Femur (tissue), 1 donor: ENCODE measurements at regions not wholly inside any gene's neighbourhood (a gene's known extent, or its start where the extent isn't known, plus 50 kb on each side); places are given as distances from the start of the nearest gene placed in this dataset.

ENCODE experiments used
- DNase-seq: peaks from one replicate; pipeline ENCODE4 v3.0.0-alpha.2; 2017

DNA sequence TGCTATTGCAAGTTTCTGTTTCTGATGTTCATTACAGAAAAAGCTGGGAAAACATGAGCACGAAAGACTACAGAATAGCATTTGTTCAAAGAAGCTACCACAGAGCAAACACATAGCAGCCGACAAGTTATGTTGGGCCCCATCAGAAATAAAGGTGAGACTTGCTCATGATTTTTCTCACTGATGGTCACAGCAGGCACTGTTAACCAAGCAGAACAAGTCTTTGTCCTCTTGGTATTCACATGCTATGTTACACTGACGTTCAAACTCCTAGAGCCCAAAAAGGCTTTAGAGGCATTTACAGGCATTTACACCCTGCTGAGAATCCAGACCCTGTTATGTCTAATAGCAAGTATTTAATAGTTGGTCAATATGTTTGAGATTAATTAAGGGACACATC is 235.0 kb upstream of the HNMT start:
- no peak for DNase-seq

DNA sequence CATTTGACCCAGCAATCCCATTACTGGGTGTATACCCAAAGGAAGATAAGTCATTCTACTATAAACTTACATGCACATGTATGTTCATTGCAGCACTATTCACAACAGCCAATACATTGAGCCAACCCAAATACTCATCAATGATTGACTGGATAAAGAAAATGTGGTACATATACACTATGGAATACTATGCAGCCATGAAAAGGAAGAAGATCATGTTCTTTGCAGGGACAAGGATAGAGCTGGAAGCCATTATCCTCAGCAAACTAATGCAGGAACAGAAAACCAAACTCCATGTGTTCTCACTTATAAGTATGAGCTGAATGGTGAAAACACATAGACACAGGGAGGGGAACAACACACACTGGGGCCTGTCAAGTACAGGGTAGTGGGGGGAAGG is 226.7 kb upstream of the HNMT start:
- no peak for DNase-seq

DNA sequence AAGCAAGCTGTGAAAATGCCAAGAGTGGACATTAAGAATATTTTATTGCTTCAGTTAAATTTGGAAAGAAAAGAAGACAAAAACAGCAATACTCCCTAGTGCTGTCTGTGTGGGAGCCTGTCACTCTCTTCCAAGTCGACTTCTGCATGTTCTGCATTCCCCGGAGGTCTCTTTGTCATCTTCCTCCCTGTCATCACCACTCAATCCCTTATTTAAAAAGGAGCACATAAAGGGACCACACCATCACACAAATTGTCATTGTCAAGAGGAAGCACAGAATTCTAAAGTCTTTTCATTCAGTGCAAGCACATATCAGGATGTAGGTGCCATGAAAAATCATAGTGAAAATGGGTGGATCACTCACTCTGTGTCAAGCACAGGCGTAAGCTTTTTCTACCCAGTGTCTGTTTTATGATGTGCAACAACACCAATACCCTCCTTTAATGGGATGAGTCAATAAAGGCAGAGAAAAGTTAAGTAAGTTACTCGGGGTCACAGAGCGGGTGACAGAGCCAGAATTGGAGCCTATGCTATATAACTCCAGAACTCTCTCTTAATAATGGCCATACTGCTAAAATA is 222.4 kb upstream of the HNMT start:
- DNase-seq: no peak

DNA sequence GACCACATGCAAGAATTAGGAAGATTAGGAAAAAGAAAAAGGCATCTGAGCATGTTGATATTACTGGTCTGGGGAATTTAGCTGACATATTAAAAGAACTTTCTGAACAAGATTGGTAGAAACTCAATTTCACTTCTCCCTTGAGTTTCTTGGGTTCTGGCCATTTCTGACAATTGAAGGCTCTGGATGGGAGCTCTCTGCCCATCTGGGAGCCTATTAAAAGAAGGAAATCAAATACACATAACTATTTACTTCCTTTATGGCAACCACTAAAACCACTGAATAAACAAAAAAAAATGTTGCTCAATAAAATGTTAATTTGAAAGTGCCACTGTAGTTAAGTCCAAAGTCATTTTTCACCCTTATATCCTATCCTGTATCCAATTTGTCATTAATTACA is 216.8 kb upstream of the HNMT start:
- no peak for DNase-seq

DNA sequence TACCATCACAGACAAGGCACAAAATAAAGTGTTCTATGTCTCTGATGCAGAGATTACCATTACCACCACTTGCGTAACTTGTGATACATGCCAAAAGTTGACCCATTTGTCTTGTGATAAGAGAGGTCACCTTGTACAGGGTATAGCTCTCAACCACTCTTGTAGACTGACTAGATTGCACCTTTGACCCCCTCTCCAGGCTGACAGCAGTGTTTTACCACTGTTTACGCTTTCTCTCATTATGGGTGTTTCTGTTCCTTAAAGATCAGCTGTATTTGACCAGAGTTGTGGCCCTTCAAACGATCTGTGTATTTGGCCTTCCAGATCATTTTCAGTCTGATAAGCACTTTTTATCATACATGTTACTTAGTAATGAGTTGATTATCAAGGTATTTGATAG is 215.7 kb upstream of the HNMT start:
- DNase-seq: no peak

DNA sequence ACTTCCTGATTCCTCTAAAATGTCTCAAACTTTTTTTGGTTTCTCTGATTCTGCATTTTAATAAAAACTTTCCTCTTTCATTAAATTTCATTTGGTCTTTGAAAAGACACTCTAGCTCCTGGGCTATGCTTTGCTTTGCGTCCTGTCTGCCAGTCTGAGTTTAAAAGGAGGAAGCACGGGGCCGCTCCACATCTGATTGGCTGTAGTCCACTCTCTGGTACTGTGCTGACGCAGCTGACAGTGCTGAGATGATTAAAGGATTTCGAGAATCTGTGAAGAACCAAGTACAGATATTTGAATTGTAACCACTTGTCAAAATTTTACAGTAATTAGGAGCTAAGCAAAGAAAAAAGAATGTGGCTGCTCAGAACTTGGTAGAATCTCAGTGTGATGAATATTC is 199.6 kb upstream of the HNMT start:
- DNase-seq: no peak

DNA sequence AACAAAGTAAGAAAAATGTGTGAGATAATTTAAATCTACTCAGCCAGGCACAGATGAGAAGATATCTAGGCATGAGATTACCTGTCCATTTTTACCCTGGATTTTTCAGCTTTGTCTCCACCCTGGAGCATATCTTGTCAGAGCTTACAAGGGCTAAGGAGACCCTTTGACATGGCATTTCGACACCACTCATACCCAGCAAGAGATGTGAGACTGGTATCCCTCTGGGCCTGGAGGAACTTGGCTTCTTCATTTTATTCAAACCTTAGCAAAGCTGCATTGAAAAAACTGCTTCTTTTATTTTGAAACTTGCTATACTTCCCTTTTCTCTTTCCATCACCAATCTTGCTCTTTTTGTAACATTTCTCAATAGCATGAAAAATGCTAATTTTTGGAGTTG is 194.9 kb upstream of the HNMT start:
- DNase-seq: no peak

DNA sequence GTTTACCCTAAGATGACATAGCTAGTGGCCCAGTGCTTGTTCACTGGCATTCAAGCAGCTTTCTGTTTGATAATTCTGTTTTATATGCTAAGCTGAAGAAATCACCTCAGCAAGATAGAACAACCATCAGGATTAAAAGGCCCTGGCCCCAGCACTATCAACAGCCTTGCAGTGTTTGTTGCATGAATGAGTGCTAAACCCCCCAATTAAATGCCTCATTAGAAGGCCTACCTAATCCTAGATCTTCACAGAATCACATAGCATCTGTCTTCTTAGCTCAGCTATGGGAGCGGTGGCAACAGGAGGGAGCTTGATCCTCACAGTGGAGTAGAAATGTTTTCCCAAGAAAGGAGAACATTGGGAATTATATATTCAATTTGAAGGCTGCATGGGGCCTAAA is 194.1 kb upstream of the HNMT start:
- DNase-seq: no peak

DNA sequence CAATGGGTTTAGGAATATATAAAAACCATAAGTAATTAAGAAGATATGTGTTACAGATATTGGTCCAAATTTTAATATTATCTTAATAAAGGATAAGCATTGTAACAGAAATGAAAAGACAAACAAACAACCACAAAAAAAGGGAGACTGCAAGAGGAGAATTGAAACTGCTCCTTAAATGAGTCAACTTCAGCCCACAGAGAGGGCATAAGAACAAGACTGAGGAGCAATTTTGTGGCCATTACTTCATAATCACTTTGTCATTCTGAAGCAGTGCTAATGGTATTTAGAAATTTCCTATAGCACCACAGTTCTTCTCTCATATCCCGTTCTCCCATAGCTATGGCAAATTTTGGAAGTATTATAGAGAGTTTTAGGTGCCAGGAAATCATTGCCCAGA is 193.2 kb upstream of the HNMT start:
- no peak for DNase-seq

DNA sequence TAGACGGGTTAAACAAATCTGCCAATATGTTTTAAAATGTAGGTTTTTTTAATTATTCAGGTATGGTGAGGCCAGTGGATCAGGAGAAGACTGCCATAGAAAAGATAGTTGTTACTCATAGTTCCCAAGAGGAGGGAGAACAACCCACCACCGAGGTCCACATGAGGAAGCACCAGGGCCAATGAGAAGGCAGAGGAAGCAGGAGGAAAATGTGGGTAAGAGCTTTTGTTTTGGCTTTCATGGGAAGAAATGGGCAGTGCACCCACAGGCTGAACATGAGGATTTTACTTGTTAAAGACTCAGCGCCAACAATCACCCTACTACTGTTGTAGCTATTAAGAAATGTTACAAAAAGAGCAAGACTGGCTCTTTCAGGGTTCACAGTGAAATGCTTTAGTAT is 191.8 kb upstream of the HNMT start:
- no peak for DNase-seq

DNA sequence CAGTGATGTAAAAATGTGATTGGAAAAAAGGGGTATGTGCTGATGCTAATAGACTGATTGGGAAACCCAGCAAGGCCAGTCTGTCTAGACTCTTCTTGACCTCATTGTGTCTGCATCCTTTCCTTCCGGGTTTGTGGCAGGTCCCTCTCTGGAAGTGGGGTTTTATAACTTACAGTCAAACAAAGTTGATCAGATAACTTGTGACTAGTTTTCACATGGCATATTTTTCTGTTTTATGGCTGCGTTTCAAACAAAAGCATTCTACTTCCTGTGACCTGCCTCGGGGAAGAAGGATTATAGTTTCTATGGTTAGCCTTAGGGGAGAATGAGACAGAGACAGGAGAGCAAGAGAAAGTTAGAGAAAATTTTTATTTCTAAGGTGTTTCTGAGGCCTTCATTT is 188.7 kb upstream of the HNMT start:
- DNase-seq: no peak

DNA sequence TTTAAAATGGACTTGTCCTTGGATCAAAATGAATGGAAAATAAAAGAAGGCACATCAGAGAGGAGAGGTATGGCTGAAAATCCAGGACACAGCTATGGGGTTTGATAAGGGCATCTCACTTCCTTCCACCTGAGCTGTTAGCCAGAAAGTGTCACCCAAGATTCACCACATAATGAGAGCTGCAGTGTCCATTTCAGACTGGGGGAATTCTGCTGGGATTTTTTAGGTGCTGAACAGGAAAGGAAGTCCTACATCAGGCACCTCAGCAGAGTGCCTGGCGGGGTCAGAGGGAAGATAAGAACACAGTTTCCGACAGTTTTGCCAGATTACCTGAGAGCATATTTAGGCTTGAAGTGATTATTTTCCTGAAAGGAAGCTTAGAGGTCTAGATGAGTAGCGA is 187.6 kb upstream of the HNMT start:
- no peak for DNase-seq

DNA sequence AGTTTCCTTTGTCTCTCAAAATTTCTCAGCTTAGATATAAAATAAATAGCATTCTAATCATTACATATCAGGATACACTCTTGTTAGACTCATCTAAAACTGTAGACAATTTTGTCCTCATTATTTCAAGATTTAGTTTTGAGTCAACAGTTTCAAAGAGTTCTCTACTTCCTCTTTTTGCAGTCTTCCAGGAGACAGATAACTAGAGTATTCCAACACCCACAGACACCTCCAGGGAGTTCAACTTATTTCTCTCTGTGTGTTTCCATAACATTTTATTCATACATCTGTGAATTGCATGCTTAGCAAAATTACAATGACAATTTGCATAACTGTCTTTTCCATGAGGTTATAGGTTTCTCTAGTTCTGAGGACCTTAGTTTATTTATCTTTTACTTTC is 166.6 kb upstream of the HNMT start:
- DNase-seq: no peak

DNA sequence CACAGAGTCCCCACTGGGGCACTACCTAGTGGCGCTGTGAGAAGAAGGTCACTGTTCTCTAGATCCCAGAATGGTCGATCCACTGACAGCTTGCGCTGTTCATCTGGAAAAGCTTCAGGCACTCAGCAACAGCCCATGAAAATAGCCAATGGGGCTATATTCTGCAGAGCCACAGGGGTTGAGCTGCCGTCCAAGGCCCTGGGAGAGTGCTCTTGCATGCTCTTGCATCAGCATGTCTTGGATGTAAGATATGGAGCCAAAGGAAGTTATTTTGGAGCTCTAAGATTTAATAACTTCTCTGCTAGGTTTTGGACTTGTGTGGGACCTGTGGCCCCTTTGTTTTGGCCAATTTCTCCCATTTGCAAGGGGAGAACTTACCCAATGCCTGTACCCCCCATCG is 164.7 kb upstream of the HNMT start:
- DNase-seq: no peak

DNA sequence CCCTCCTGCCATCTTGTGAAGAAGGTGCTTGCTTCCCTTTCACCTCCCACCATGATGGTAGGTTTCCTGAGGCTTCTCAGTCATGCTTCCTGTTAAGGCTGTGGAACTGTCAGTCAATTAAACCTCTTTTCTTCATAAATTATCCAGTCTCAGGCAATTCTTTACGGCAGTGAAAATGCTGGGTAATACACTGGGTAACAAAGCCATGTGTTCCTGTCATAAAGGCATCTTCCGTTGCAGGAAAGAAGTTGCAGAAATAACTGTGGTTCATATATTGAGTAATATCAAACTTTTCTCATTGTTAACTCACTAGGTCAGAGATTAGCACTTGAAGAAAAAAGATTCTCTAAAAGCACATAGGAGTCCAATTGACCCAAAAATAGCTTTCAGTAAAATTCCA is 163.9 kb upstream of the HNMT start:
- no peak for DNase-seq

DNA sequence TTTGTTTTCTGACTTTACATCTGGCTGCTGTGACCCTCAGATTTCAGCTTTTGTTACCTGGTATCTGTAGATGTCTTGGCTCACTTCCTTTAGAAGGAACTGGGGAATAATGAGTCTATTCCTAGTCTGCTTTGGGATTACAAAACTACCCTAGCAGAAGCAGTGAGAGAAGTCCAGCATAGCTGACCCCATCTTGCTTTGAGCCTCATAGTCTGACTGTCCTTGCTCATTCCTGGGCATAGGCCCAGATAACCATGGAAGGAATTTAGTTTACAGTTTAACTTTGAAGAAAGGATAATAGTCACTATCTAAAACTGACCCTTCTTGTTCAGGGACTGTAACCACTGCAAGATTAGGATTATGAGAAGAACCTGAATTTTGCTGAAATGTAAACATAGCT is 163.0 kb upstream of the HNMT start:
- DNase-seq: no peak

DNA sequence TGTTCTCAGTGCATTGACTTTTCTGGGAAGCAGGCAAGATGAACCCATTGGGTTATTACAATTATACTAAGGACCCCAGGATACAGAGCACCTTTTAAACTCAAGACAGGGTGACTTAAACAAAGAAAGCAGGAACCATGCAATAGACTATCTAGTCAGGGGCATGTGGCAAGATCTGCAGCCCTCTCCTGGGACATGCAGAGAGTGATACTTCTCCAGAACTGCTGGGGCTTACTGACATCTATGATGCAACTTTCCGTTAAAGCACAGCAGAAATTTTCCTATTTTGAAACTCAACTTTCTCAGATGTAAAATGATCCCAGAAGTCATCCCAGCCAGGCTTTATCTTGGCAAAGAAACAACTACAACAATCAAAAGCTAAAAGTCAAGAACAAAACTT is 162.2 kb upstream of the HNMT start:
- no peak for DNase-seq

DNA sequence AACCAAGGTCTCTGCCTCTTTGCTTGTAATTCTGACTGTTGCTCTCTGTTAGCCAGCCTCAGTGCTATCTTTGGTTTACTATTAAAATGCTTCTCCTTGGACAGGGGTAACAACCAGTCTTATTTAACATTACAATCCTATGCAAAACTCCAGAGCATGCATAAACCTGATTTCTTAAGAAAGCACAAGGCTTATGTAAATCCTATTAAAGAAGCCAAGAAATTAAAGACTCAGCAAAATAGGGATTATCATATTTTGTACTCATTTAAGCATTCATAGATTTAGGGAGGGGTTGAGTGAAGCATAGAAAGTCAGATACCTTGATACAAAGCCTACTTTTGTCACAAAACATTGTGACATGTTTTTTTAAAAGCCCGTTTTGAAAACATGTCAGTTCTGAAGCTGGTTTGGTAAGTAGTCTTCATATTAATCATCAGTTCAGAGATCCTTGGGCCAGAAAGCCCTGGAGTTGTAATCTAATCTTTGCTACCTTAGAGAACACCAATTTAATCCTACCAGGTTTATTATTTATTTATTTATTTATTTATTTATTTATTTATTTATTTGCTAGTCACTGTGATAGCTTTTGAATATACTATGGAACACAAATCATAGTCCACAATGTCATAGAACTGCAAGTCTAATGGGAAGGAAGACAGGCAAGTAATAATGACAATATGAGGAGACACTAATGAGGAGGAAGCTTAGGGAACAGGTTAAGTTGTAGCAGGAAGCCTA is 158.0 kb upstream of the HNMT start:
- no peak for DNase-seq

DNA sequence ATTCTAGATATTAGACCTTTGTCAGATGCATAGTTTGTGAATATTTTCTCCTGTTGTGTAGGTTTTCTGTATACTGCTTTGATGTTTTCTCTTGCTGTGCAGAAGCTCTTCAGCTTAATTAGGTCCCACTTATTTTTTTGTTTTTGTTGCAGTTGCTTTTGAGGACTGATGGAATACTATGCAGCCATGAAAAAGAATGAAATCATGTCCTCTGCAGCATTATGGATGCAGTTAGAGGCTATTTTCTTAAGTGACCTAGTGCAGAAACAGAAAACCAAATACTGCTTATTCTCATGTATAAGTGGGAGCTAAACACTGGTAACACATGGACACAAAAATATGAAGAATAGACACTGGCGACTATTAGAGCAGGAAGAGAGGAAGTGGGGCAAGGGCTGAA is 155.0 kb upstream of the HNMT start:
- DNase-seq: no peak

DNA sequence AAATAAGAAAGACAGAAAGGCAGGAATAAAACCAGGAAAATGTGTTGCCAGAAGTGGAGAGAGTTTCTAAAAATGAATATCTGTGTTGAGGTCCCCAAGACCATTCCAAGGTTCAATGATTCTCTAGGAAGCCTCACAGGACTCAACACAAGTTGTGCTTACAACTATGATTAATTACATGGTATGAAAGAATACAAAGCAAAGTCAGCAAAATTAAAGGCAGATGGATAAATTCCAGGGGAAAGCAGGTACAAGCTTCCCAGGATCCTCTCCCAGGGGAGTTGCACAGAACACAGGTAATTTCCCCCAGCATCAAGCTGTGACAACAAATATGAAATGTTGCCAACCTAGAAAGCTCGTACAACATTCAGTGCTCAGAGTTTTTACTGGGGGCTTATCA is 154.4 kb upstream of the HNMT start:
- no peak for DNase-seq

DNA sequence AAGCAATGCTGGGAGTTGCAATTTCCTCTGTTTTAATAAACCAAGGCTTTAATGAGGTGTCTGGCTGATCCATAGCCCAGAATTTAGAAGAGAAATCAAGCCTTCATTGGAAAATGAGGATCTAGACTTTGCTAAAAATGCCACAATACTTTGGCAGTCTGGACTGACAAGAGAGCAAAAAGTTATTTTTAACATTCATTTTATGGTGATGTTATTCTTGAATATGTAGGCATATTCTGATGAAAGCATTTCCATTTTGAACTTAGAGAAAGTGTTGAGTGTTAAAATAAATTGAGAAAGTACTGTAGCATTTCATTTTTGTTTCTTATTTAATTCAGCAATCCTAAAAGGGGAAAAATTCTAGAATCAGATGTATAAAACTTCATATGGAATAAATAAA is 151.8 kb upstream of the HNMT start:
- DNase-seq: no peak

DNA sequence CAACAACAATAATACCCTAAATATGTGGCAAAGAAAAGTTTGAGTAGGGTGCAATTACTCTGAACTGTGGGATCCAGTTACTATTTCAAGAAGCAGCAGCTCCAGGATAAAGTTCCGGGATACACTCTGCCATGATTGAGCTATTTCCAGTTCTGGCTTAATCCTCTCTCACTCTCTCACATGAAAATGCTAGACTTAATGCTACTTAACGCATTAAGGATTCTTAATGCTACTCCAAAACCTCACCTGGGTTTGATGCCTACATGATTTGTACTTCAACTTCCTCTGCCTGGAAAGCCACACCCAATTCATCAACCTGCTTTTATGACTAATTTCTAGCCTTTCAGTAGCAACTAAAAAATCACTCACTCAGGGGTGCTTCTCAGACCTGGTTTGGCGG is 151.1 kb upstream of the HNMT start:
- DNase-seq: no peak

DNA sequence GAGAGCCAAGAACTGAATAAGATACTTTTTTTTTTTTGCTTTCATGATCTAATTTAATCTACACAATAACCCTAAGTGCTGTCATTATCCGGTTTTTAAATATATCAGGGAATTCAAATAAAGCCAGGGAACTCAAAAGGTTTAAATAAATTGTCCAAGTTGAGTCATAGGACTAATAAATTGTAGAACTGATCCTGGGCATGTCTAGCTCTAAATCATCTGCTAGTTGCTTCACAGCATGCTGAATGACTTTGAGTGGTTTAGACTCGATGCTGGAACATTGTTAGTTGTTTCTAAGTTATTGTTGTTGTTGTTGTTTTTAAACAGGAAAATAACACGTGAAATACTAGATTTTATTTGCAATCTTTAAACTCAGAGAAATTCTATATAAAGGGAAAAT is 147.2 kb upstream of the HNMT start:
- DNase-seq: no peak

DNA sequence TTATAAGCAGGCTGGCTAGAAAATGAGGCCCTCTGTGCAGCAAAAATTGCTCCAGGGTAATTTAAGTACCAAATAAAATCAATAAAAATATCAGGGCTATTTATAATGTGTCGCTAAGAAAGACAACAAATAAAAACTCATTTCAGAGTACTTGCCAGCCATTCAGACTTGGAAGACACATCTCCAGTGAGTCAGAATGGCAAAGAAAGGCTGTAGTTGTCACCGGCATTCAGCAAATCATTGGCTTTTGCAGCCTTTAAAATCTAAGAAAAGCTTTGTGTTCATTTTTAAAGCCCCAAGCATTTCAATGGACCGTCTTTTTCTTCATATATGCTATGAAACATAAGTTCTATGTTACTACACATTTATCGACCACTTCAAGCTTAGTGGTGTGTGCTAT is 141.1 kb upstream of the HNMT start:
- DNase-seq: no peak

DNA sequence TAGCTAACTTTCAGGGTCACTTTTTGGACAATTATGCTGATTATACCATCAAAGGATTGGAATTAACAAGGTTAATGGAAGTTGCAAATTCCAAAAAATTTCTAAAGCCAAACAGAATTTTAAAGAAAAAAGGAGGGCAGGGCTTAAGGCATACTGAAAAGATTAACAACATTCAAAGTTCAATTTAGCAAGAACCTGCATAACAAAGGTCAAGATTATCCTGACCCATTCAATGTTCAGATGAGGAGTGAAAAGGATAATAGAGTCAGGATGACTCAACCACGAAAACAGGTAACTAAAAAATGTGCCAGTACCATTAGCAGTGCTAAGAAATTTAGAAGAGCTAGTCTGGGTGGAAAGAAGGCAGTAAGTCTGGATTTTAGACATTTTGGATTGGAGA is 139.8 kb upstream of the HNMT start:
- DNase-seq: no peak
